ENCODE measurements at regions not wholly inside any gene's neighbourhood (a gene's known extent, or its start where the extent isn't known, plus 50 kb on each side); places are given as distances from the start of the nearest gene placed in this dataset.

GRCh38 chr6:21965016-21965415 lies 331.8 kb downstream of the PRL start:
- Histone ChIP-seq H2AFZ (ENCODE audit: low read length) (no peak overlapping the region), H3K4me1 (ENCODE audit: insufficient read depth, low read length, severe bottlenecking) (no peaks in the 10 kb centered on the region), H3F3A (ENCODE audit: insufficient read depth, low read length) (no peaks in the 10 kb centered on the region), H4K20me1 (ENCODE audit: insufficient read depth, low read length) (no peaks in the 10 kb centered on the region), H3K9ac (ENCODE audit: low read length) (no peak overlapping the region), H3K27ac (ENCODE audit: low read depth, low read length, poor library complexity, severe bottlenecking) (no peak overlapping the region), H3K9me2 (ENCODE audit: low read depth, low read length) (no peaks in the 10 kb centered on the region), H3K79me2 (ENCODE audit: insufficient read depth, low read length) (no peaks in the 10 kb centered on the region), H3K4me3 (ENCODE audit: low read depth, low read length, poor library complexity, severe bottlenecking) (no peak overlapping the region), H3K36me3 (ENCODE audit: insufficient read depth, low read length) (no peaks in the 10 kb centered on the region), H3K9me3 (ENCODE audit: low read length) (no peaks in the 10 kb centered on the region), H3K4me2 (ENCODE audit: low read length) (no peak overlapping the region), H3K27me3 (ENCODE audit: insufficient read depth, low read length) (no peaks in the 10 kb centered on the region)
- TF ChIP-seq CTCF (IDR thresholded peaks at IDR 0.05; ENCODE audit: low read length): no peak
- TF ChIP-seq EZH2 (IDR thresholded peaks at IDR 0.05; ENCODE audit: borderline replicate concordance, low read length): no peak

- no peaks in the 10 kb centered on the region for H3K4me1 ChIP-seq (ENCODE audit: insufficient read depth, low read length, severe bottlenecking)
- TF ChIP-seq EZH2 (IDR thresholded peaks at IDR 0.05; ENCODE audit: borderline replicate concordance, low read length): no peak
- TF ChIP-seq CTCF (IDR thresholded peaks at IDR 0.05; ENCODE audit: low read length): no peak
- H4K20me1 ChIP-seq (ENCODE audit: insufficient read depth, low read length): no peaks in the 10 kb centered on the region
- no peak overlapping the region for H3K27ac ChIP-seq (ENCODE audit: low read depth, low read length, poor library complexity, severe bottlenecking)
- no peaks in the 10 kb centered on the region for H3K9me3 ChIP-seq (ENCODE audit: low read length)
- H2AFZ ChIP-seq (ENCODE audit: low read length): no peak overlapping the region
- H3F3A ChIP-seq (ENCODE audit: insufficient read depth, low read length): no peaks in the 10 kb centered on the region
- no peaks in the 10 kb centered on the region for H3K79me2 ChIP-seq (ENCODE audit: insufficient read depth, low read length)
- no peak overlapping the region for H3K4me2 ChIP-seq (ENCODE audit: low read length)
- no peak overlapping the region for H3K9ac ChIP-seq (ENCODE audit: low read length)
- no peaks in the 10 kb centered on the region for H3K27me3 ChIP-seq (ENCODE audit: insufficient read depth, low read length)
- H3K9me2 ChIP-seq (ENCODE audit: low read depth, low read length): no peaks in the 10 kb centered on the region
- no peaks in the 10 kb centered on the region for H3K36me3 ChIP-seq (ENCODE audit: insufficient read depth, low read length)
- no peak overlapping the region for H3K4me3 ChIP-seq (ENCODE audit: low read depth, low read length, poor library complexity, severe bottlenecking)
Measured at GRCh38 chr6:21965953-21966539, 330.8 kb downstream of the PRL start.

GRCh38 chr6:21967056-21967974 lies 329.5 kb downstream of the PRL start:
- Histone ChIP-seq H3K27me3 (ENCODE audit: insufficient read depth, low read length) (no peaks in the 10 kb centered on the region), H2AFZ (ENCODE audit: low read length) (no peak overlapping the region), H4K20me1 (ENCODE audit: insufficient read depth, low read length) (no peaks in the 10 kb centered on the region), H3K36me3 (ENCODE audit: insufficient read depth, low read length) (no peaks in the 10 kb centered on the region), H3K27ac (ENCODE audit: low read depth, low read length, poor library complexity, severe bottlenecking) (no peak overlapping the region), H3K79me2 (ENCODE audit: insufficient read depth, low read length) (no peaks in the 10 kb centered on the region), H3K9ac (ENCODE audit: low read length) (no peak overlapping the region), H3F3A (ENCODE audit: insufficient read depth, low read length) (no peaks in the 10 kb centered on the region), H3K4me3 (ENCODE audit: low read depth, low read length, poor library complexity, severe bottlenecking) (no peak overlapping the region), H3K9me3 (ENCODE audit: low read length) (no peaks in the 10 kb centered on the region), H3K9me2 (ENCODE audit: low read depth, low read length) (no peaks in the 10 kb centered on the region), H3K4me1 (ENCODE audit: insufficient read depth, low read length, severe bottlenecking) (no peaks in the 10 kb centered on the region), H3K4me2 (ENCODE audit: low read length) (no peak overlapping the region)
- TF ChIP-seq EZH2 (IDR thresholded peaks at IDR 0.05; ENCODE audit: borderline replicate concordance, low read length): no peak
- no peak for TF ChIP-seq CTCF (IDR thresholded peaks at IDR 0.05; ENCODE audit: low read length)

All from OCI-LY1 (cell line).